Globus pallidus (tissue), 1 donor: ENCODE measurements at regions not wholly inside any gene's neighbourhood (a gene's known extent, or its start where the extent isn't known, plus 50 kb on each side); places are given as distances from the start of the nearest gene placed in this dataset.

Experiments
- DNase-seq: peaks from one replicate; pipeline ENCODE4 v3.0.0-alpha.2; 2015; ENCODE audit warnings: low spot score

- DNase-seq, result no peak
Observed at GRCh38 chr10:15462253-15462897, 91.3 kb upstream of the FAM171A1 start.

GRCh38 chr10:15461353-15462108 lies 90.4 kb upstream of the FAM171A1 start:
- DNase-seq, result no peak

GRCh38 chr10:15460661-15461060 lies 89.6 kb upstream of the FAM171A1 start:
- DNase-seq, result no peak

GRCh38 chr10:15459218-15459617 lies 88.1 kb upstream of the FAM171A1 start:
- no peak for DNase-seq

- no peak for DNase-seq
Observed at GRCh38 chr10:15457382-15457781, 86.3 kb upstream of the FAM171A1 start.

GRCh38 chr10:15455456-15455855 lies 84.4 kb upstream of the FAM171A1 start:
- DNase-seq, result no peak

GRCh38 chr10:15453926-15454325 lies 82.8 kb upstream of the FAM171A1 start:
- no peak for DNase-seq

GRCh38 chr10:15453457-15453856 lies 82.4 kb upstream of the FAM171A1 start:
- no peak for DNase-seq

GRCh38 chr10:15452545-15452944 lies 81.5 kb upstream of the FAM171A1 start:
- DNase-seq, result no peak

GRCh38 chr10:15451137-15452094 lies 80.3 kb upstream of the FAM171A1 start:
- DNase-seq, result no peak

- DNase-seq, result no peak
Observed at GRCh38 chr10:15448598-15448997, 77.5 kb upstream of the FAM171A1 start.

- no peak for DNase-seq
Observed at GRCh38 chr10:15445006-15445390, 73.9 kb upstream of the FAM171A1 start.

GRCh38 chr10:15444105-15445005 lies 73.3 kb upstream of the FAM171A1 start:
- DNase-seq, result no peak

GRCh38 chr10:15442056-15442455 lies 71.0 kb upstream of the FAM171A1 start:
- no peak for DNase-seq

- DNase-seq, result no peak
Observed at GRCh38 chr10:15440204-15440711, 69.2 kb upstream of the FAM171A1 start.

- DNase-seq, result no peak
Observed at GRCh38 chr10:15439341-15439842, 68.3 kb upstream of the FAM171A1 start.

GRCh38 chr10:15436696-15437095 lies 65.6 kb upstream of the FAM171A1 start:
- DNase-seq, result no peak

GRCh38 chr10:15433850-15434537 lies 62.9 kb upstream of the FAM171A1 start:
- DNase-seq, result peak; percentile 46

GRCh38 chr10:15432266-15432665 lies 61.2 kb upstream of the FAM171A1 start:
- DNase-seq, result no peak

- no peak for DNase-seq
Observed at GRCh38 chr10:15430969-15431771, 60.1 kb upstream of the FAM171A1 start.
